HCT116 (cell line): ENCODE measurements at regions not wholly inside any gene's neighbourhood (a gene's known extent, or its start where the extent isn't known, plus 50 kb on each side); places are given as distances from the start of the nearest gene placed in this dataset.

Experiments used
- ATAC-seq: fragments of 200-7000 bp; cut with Tn5 transposase; 2 replicates; pipeline ENCODE4 v1.9.1; 2020; ENCODE audit warnings: mild to moderate bottlenecking, moderate library complexity
- BruUV-seq: library from RNA; stranded (reverse); fragments of 400-500 nt; replicated peaks from 2 replicates; lab custom pipeline; 2021; lab: Mats Ljungman, UMichigan
- CTCF ChIA-PET: fragments of 300-600 bp; sonication (Branson Sonifier 250); formaldehyde crosslinking; loops from one replicate; lab custom pipeline; 2021; ENCODE audit warnings: antibody characterized with exemption; lab: Charles Lee
- POLR2A ChIA-PET: fragments of 300-600, 350-600 bp; sonication (Branson Sonifier 250); formaldehyde crosslinking; loops from one replicate; lab custom pipeline; 2021; ENCODE audit warnings: antibody characterized with exemption; lab: Charles Lee
- RAD21 ChIA-PET, 2 experiments: fragments of 300-600 bp; sonication (Branson Sonifier 250); formaldehyde crosslinking; loops; one replicate each; lab custom pipeline; 2023; ENCODE audit warnings: low total read pairs in 2 of 2; ENCODE audit not compliant: uncharacterized antibody in 2 of 2, unreplicated experiment in 2 of 2, low non-redundant PET in 1 of 2; lab: Charles Lee
- DNase-seq: peaks from one replicate; pipeline ENCODE4 v3.0.0-alpha.2; 2010; ENCODE audit warnings: low read depth, low spot score
- H2AFZ ChIP-seq: fragments of 200-600 bp; shearing (Covaris generic), sonication (generic); 2 replicates; pipeline ENCODE4 v1.6.1; 2017; ENCODE audit warnings: low read depth, mixed run types, mixed read lengths, antibody characterized with exemption, low read length; ENCODE audit not compliant: poor library complexity, severe bottlenecking
- H3K27ac ChIP-seq: 2 replicates; pipeline ENCODE4 v1.5.1; 2012; ENCODE audit warnings: low read depth, low read length
- H3K27me3 ChIP-seq: fragments of 200-600 bp; sonication (generic); 2 replicates; pipeline ENCODE4 v1.6.1; 2016; ENCODE audit warnings: mixed run types, low read length, mixed read lengths; ENCODE audit not compliant: insufficient read depth
- H3K36me3 ChIP-seq, 2 experiments: fragments of 200-500 bp in 1 of 2; fragments of 200-600 bp in 1 of 2; sonication (Bioruptor generic) in 1 of 2; sonication (generic) in 1 of 2; 2 replicates each; pipeline versions ENCODE4 v1.5.1 to v1.6.1; 2014 to 2016; ENCODE audit warnings: low read length in 2 of 2, inconsistent platforms in 1 of 2, mixed read lengths in 1 of 2, mixed run types in 1 of 2; ENCODE audit not compliant: insufficient read depth in 2 of 2, control insufficient read depth in 1 of 2
- H3K4me1 ChIP-seq, 2 experiments: fragments of 200-600 bp in 1 of 2; sonication (generic) in 1 of 2; 2 replicates each; pipeline versions ENCODE4 v1.5.1 to v1.6.1; 2012 to 2017; ENCODE audit warnings: low read length in 2 of 2, inconsistent platforms in 1 of 2, mild to moderate bottlenecking in 1 of 2, mixed read lengths in 1 of 2, mixed run types in 1 of 2, moderate library complexity in 1 of 2; ENCODE audit not compliant: insufficient read depth in 2 of 2, control insufficient read depth in 1 of 2
- H3K4me2 ChIP-seq: fragments of 200-600 bp; sonication (generic); 2 replicates; pipeline ENCODE4 v1.6.1; 2017; ENCODE audit warnings: mixed run types, low read length, mixed read lengths
- H3K4me3 ChIP-seq, 2 experiments: fragments of 200-600 bp in 1 of 2; sonication (generic) in 1 of 2; replicated peaks in 1 of 2; 2 replicates each; pipeline ENCODE4 v1.5.1; 2011 to 2016; ENCODE audit warnings: low read length in 2 of 2, control low read depth in 1 of 2, low read depth in 1 of 2, mild to moderate bottlenecking in 1 of 2, mixed read lengths in 1 of 2, mixed run types in 1 of 2
- H3K79me2 ChIP-seq: fragments of 200-600 bp; sonication (generic); 2 replicates; pipeline ENCODE4 v1.6.1; 2017; ENCODE audit warnings: mild to moderate bottlenecking, mixed run types, low read length, moderate library complexity, mixed read lengths; ENCODE audit not compliant: insufficient read depth
- H3K9ac ChIP-seq: fragments of 200-600 bp; sonication (generic); 2 replicates; pipeline ENCODE4 v1.6.1; 2016; ENCODE audit warnings: low read length, mixed read lengths
- H3K9me2 ChIP-seq: fragments of 200-600 bp; sonication (generic), shearing (Covaris generic); 2 replicates; pipeline ENCODE4 v1.6.1; 2017; ENCODE audit warnings: mixed run types, mild to moderate bottlenecking, moderate library complexity; ENCODE audit not compliant: insufficient read depth
- H3K9me3 ChIP-seq, 2 experiments: fragments of 200-500 bp in 1 of 2; fragments of 200-600 bp in 1 of 2; sonication (Bioruptor generic) in 1 of 2; sonication (generic) in 1 of 2; 2 replicates each; pipeline ENCODE4 v1.6.1; 2014 to 2017; ENCODE audit warnings: low read length in 2 of 2, mixed read lengths in 2 of 2, inconsistent platforms in 1 of 2, low read depth in 1 of 2, mild to moderate bottlenecking in 1 of 2, mixed run types in 1 of 2, moderate library complexity in 1 of 2; ENCODE audit not compliant: control insufficient read depth in 1 of 2, insufficient read depth in 1 of 2
- H4K20me1 ChIP-seq: fragments of 200-600 bp; sonication (generic), shearing (Covaris generic); 2 replicates; pipeline ENCODE4 v1.6.1; 2017; ENCODE audit warnings: mixed run types, mild to moderate bottlenecking, moderate library complexity; ENCODE audit not compliant: insufficient read depth
- CEBPB ChIP-seq: IDR thresholded peaks from 2 replicates; pipeline ENCODE4 v1.6.1; 2012; ENCODE audit warnings: low read depth
- EGR1 ChIP-seq: IDR thresholded peaks from 2 replicates; pipeline ENCODE4 v1.6.1; 2012; ENCODE audit warnings: low read depth
- JUND ChIP-seq: IDR thresholded peaks from 2 replicates; pipeline ENCODE4 v1.6.1; 2012
- POLR2AphosphoS5 ChIP-seq: IDR thresholded peaks from 2 replicates; pipeline ENCODE4 v1.6.1; 2011; ENCODE audit warnings: mild to moderate bottlenecking, low read depth, low read length, moderate library complexity
- SIN3A ChIP-seq: IDR thresholded peaks from 2 replicates; pipeline ENCODE4 v1.6.1; 2012; ENCODE audit warnings: low read depth
- SRF ChIP-seq: IDR thresholded peaks from 2 replicates; pipeline ENCODE4 v1.6.1; 2012; ENCODE audit warnings: low read depth
- TCF7L2 ChIP-seq: IDR thresholded peaks from 2 replicates; pipeline ENCODE4 v1.7.0; 2011; ENCODE audit warnings: borderline replicate concordance, inconsistent platforms; ENCODE audit not compliant: insufficient read depth, insufficient read length; ENCODE audit errors: extremely low read depth
- intact Hi-C: fragments of 100-400 bp; cut with micrococcal nuclease; formaldehyde crosslinking; loops from 2 replicates; pipeline ENCODE4 v1.10.0; 2022
- TF ChIP-seq, protein P1 (sequence below): IDR thresholded peaks from 2 replicates; pipeline ENCODE4 v1.6.1; 2012; ENCODE audit warnings: low read depth

- intact Hi-C loops, result no loop called here
- ChIA-PET POLR2A (no interaction called here), CTCF (no interaction called here), RAD21 (no interaction called here)
- TF ChIP-seq JUND (no peak), SIN3A (no peak), SRF (no peak), CEBPB (no peak), TCF7L2 (no peak), EGR1 (no peak), POLR2AphosphoS5 (no peak)
- TF ChIP-seq, protein P1, sequence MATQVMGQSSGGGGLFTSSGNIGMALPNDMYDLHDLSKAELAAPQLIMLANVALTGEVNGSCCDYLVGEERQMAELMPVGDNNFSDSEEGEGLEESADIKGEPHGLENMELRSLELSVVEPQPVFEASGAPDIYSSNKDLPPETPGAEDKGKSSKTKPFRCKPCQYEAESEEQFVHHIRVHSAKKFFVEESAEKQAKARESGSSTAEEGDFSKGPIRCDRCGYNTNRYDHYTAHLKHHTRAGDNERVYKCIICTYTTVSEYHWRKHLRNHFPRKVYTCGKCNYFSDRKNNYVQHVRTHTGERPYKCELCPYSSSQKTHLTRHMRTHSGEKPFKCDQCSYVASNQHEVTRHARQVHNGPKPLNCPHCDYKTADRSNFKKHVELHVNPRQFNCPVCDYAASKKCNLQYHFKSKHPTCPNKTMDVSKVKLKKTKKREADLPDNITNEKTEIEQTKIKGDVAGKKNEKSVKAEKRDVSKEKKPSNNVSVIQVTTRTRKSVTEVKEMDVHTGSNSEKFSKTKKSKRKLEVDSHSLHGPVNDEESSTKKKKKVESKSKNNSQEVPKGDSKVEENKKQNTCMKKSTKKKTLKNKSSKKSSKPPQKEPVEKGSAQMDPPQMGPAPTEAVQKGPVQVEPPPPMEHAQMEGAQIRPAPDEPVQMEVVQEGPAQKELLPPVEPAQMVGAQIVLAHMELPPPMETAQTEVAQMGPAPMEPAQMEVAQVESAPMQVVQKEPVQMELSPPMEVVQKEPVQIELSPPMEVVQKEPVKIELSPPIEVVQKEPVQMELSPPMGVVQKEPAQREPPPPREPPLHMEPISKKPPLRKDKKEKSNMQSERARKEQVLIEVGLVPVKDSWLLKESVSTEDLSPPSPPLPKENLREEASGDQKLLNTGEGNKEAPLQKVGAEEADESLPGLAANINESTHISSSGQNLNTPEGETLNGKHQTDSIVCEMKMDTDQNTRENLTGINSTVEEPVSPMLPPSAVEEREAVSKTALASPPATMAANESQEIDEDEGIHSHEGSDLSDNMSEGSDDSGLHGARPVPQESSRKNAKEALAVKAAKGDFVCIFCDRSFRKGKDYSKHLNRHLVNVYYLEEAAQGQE, result no peak
- Histone ChIP-seq H3K27ac (no peak overlapping the region), H3K9ac (no peak overlapping the region), H3K79me2 (no peaks in the 10 kb centered on the region), H3K36me3 (no peaks in the 10 kb centered on the region), H3K27me3 (no peaks in the 10 kb centered on the region), H3K4me1 (no peaks in the 10 kb centered on the region), H3K9me2 (no peaks in the 10 kb centered on the region), H3K4me2 (no peak overlapping the region), H4K20me1 (no peaks in the 10 kb centered on the region), H2AFZ (no peak overlapping the region), H3K4me3 (no peak overlapping the region), H3K9me3 (peaks cover 5 to 9% of the 10 kb centered on the region in 2 experiments; a peak in 2 of 4 replicates)
- no peak for ATAC-seq
- no peak for DNase-seq
- no TSS peak for BruUV-seq
These were observed 1357.8 kb upstream of the ADGRB3 start for GRCh38 chr6:67277312-67277711.
